SW 1271 (cell line): ENCODE measurements at regions not wholly inside any gene's neighbourhood (a gene's known extent, or its start where the extent isn't known, plus 50 kb on each side); places are given as distances from the start of the nearest gene placed in this dataset.
"Not testable (repeated sequence)": the region's sequence is repeated elsewhere in the genome, so short reads cannot be mapped to it uniquely, and the experiment has no call there.

Source experiments
- DNase-seq, 2 experiments: peaks; one replicate each; lab custom pipeline; 2025; lab: John Stamatoyannopoulos, UW

GRCh38 chr12:91887957-91888356, 257.7 kb downstream of the BTG1 start:
- DNase-seq = no peak

GRCh38 chr12:91885851-91886731, 259.6 kb downstream of the BTG1 start:
- no peak for DNase-seq

GRCh38 chr12:91884230-91884629, 261.4 kb downstream of the BTG1 start:
- DNase-seq = no peak

GRCh38 chr12:91883811-91884210, 261.8 kb downstream of the BTG1 start:
- no peak for DNase-seq

- DNase-seq = no peak
Observed at GRCh38 chr12:91882910-91883309, 262.7 kb downstream of the BTG1 start.

- DNase-seq = no peak
Observed at GRCh38 chr12:91880528-91880927, 265.1 kb downstream of the BTG1 start.

GRCh38 chr12:91877456-91878235, 268.0 kb downstream of the BTG1 start:
- DNase-seq = no peak

- no peak for DNase-seq
Observed at GRCh38 chr12:91877022-91877421, 268.6 kb downstream of the BTG1 start.

GRCh38 chr12:91875671-91876070, 270.0 kb downstream of the BTG1 start:
- not testable (repeated sequence) for DNase-seq

- no peak for DNase-seq
Observed at GRCh38 chr12:91874086-91874865, 271.4 kb downstream of the BTG1 start.

GRCh38 chr12:91871751-91872150, 273.9 kb downstream of the BTG1 start:
- DNase-seq = no peak

- no peak for DNase-seq
Observed at GRCh38 chr12:91870872-91871707, 274.6 kb downstream of the BTG1 start.

GRCh38 chr12:91868054-91868453, 277.6 kb downstream of the BTG1 start:
- no peak for DNase-seq

GRCh38 chr12:91866566-91866965, 279.1 kb downstream of the BTG1 start:
- no peak for DNase-seq

- DNase-seq = no peak
Observed at GRCh38 chr12:91863702-91864101, 281.9 kb downstream of the BTG1 start.

- no peak for DNase-seq
Observed at GRCh38 chr12:91861554-91861953, 284.1 kb downstream of the BTG1 start.

- no peak for DNase-seq
Observed at GRCh38 chr12:91859347-91859746, 286.3 kb downstream of the BTG1 start.

- no peak for DNase-seq
Observed at GRCh38 chr12:91857813-91858542, 287.7 kb downstream of the BTG1 start.

GRCh38 chr12:91854725-91855124, 290.9 kb downstream of the BTG1 start:
- DNase-seq = no peak

- DNase-seq = no peak
Observed at GRCh38 chr12:91853350-91854127, 292.1 kb downstream of the BTG1 start.
